Spleen (tissue), 7 donors: ENCODE measurements at regions not wholly inside any gene's neighbourhood (a gene's known extent, or its start where the extent isn't known, plus 50 kb on each side); places are given as distances from the start of the nearest gene placed in this dataset.
"Not testable (repeated sequence)": the region's sequence is repeated elsewhere in the genome, so short reads cannot be mapped to it uniquely, and the experiment has no call there.

Experiments used
- POLR2AphosphoS5 ChIP-seq, 3 donors: sonication (generic); formaldehyde crosslinking; IDR thresholded peaks; one replicate each; pipeline ENCODE4 v1.5.1; 2017; ENCODE audit warnings: antibody characterized with exemption in 3 of 3
- TF ChIP-seq, protein P1 (sequence below), 11 experiments: fragments of 200-600 bp in 7 of 11; fragments of 450-650 bp in 4 of 11; sonication (generic) in 4 of 11; IDR thresholded peaks in 8 of 11; conservative IDR thresholded peaks in 3 of 11; 1 replicate in 7 of 11; 2 replicates in 4 of 11; pipeline versions ENCODE4 v1.4.0 to v1.8.0; 2016 to 2021; ENCODE audit warnings: antibody characterized with exemption in 11 of 11, inconsistent platforms in 4 of 11, mild to moderate bottlenecking in 1 of 11
- donor health status: DM: no; HTN: no; CAD: no; lungs with moderate emphysema.
- donor health status: DM: no; HTN: no; CAD: no.
- donor health status: DM: no; HTN: no; CAD: no.

DNA sequence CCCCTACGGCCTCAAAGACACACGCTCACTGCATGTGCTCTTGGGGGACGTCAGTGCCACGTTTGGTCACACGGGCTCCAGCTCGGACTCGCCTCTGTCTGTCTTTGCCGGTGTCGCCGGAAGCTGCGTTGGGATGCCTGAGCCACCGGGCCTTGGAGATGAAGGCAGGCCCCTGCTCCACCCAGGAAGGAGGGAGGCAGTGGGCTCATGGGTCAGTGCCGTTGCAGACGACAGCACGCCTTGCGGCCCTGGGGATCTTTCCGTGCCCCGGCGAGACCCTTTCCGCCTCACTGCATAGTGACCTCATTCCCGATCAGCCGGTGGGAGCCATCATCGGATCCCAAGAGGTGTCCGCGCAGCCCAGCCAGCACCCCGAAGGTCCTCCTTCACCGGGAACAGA, 1407.3 kb upstream of the PCDH10 start:
- TF ChIP-seq, protein P1, sequence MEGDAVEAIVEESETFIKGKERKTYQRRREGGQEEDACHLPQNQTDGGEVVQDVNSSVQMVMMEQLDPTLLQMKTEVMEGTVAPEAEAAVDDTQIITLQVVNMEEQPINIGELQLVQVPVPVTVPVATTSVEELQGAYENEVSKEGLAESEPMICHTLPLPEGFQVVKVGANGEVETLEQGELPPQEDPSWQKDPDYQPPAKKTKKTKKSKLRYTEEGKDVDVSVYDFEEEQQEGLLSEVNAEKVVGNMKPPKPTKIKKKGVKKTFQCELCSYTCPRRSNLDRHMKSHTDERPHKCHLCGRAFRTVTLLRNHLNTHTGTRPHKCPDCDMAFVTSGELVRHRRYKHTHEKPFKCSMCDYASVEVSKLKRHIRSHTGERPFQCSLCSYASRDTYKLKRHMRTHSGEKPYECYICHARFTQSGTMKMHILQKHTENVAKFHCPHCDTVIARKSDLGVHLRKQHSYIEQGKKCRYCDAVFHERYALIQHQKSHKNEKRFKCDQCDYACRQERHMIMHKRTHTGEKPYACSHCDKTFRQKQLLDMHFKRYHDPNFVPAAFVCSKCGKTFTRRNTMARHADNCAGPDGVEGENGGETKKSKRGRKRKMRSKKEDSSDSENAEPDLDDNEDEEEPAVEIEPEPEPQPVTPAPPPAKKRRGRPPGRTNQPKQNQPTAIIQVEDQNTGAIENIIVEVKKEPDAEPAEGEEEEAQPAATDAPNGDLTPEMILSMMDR (IDR thresholded peaks at IDR 0.05 in 8 of 11, conservative IDR thresholded peaks at IDR 0.05 in 3 of 11) = not testable (repeated sequence)
- not testable (repeated sequence) for TF ChIP-seq POLR2AphosphoS5 (IDR thresholded peaks at IDR 0.05)
